Keratinocyte (primary cell): ENCODE measurements at regions not wholly inside any gene's neighbourhood (a gene's known extent, or its start where the extent isn't known, plus 50 kb on each side); places are given as distances from the start of the nearest gene placed in this dataset.

Experiments used
- CTCF ChIP-seq, 3 experiments: IDR thresholded peaks in 1 of 3; conservative IDR thresholded peaks in 1 of 3; optimal IDR thresholded peaks in 1 of 3; 2 replicates in 2 of 3; 3 replicates in 1 of 3; pipeline versions ENCODE3 to v1.5.1; 2011; ENCODE audit warnings: low read length in 3 of 3, mild to moderate bottlenecking in 3 of 3, moderate library complexity in 2 of 3, control low read depth in 1 of 3, inconsistent platforms in 1 of 3; ENCODE audit not compliant: insufficient read depth in 2 of 3; ENCODE audit errors: extremely low read depth in 1 of 3
- EZH2 ChIP-seq: IDR thresholded peaks from one replicate; pipeline ENCODE4 v1.6.1; 2012; ENCODE audit warnings: inconsistent platforms, mild to moderate bottlenecking, low read length, moderate library complexity

GRCh38 chr5:3659907-3660306 lies 64.3 kb downstream of the IRX1 start:
- TF ChIP-seq CTCF (optimal IDR thresholded peaks at IDR 0.05 in 1 of 3, IDR thresholded peaks at IDR 0.05 in 1 of 3, conservative IDR thresholded peaks at IDR 0.05 in 1 of 3; ENCODE audit: extremely low read depth in 1 of 3, insufficient read depth in 2 of 3, low read length in 3 of 3) (no peak), EZH2 (no peak)
